ENCODE measurements at regions not wholly inside any gene's neighbourhood (a gene's known extent, or its start where the extent isn't known, plus 50 kb on each side); places are given as distances from the start of the nearest gene placed in this dataset.

DNA sequence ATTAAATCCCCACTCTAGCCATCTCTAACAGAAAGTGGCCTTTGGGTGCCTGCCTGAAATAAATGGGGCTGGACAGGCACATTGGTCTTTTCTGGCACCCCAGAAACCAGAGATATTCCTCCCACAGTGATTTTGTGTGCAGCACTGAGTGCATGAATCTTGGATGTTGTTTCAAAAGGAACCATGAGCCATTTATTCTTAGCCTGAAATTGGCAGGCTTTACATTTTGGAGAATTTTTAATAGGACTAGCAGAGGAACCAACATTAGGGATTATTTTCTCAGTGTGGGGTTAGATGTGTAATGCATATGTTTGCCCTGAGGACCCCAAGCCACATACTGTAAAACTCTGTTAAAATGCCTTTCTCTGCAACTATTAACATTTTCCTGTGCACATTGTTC, 451.3 kb downstream of the NFIB start:
- TF ChIP-seq POLR2A (IDR thresholded peaks at IDR 0.05; ENCODE audit: low read depth, low read length) (no peak), TAF1 (IDR thresholded peaks at IDR 0.05; ENCODE audit: borderline replicate concordance, low read depth, low read length) (no peak)

All from GM12892 (cell line).